ENCODE measurements at regions not wholly inside any gene's neighbourhood (a gene's known extent, or its start where the extent isn't known, plus 50 kb on each side); places are given as distances from the start of the nearest gene placed in this dataset.

GRCh38 chr5:98463222-98463621 lies 310.2 kb upstream of the RGMB start:
- TF ChIP-seq SNAI2 (CRISPR knock-in tag; IDR thresholded peaks at IDR 0.05) (no peak), PPARA (CRISPR knock-in tag; IDR thresholded peaks at IDR 0.05; ENCODE audit: borderline replicate concordance) (no peak), BACH2 (CRISPR knock-in tag; IDR thresholded peaks at IDR 0.05; ENCODE audit: borderline replicate concordance) (no peak), ZFP3 (CRISPR knock-in tag; IDR thresholded peaks at IDR 0.05) (no peak), ARNTL (CRISPR knock-in tag; IDR thresholded peaks at IDR 0.05; ENCODE audit: borderline replicate concordance, low read depth) (no peak)
